ENCODE measurements at regions not wholly inside any gene's neighbourhood (a gene's known extent, or its start where the extent isn't known, plus 50 kb on each side); places are given as distances from the start of the nearest gene placed in this dataset.

DNA sequence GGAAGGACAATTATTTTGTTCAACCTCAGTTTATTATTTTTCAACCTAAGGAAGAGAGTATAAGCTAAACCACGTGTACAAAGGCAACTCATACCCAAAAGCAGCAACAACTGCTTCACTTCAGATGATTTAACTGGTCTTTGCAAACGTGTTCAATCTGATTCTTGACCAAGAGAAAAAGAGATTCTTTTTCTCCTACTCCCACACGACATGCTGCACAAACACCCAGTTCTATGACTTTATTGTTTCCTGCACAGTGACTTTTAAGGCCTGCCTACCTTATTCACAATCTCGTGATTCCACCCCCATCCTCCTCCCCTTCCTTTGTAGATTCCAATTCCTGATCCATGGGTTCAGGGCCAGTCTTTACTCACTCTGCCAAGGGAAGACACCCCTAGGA is 1394.8 kb upstream of the ZEB2 start:
- H3K9me3 ChIP-seq, result no peaks in the 10 kb centered on the region
- TF ChIP-seq CTCF (IDR thresholded peaks at IDR 0.05), result no peak
- ATAC-seq (no peak), DNase-seq (no peak)
- H3K4me1 ChIP-seq, result no peaks in the 10 kb centered on the region
- no peak overlapping the region for H3K4me3 ChIP-seq
- H3K27me3 ChIP-seq, result no peaks in the 10 kb centered on the region
- intact Hi-C loops (cut with DNase I), result no loop called here
- H3K36me3 ChIP-seq, result no peaks in the 10 kb centered on the region
- no peak overlapping the region for H3K27ac ChIP-seq

DNA sequence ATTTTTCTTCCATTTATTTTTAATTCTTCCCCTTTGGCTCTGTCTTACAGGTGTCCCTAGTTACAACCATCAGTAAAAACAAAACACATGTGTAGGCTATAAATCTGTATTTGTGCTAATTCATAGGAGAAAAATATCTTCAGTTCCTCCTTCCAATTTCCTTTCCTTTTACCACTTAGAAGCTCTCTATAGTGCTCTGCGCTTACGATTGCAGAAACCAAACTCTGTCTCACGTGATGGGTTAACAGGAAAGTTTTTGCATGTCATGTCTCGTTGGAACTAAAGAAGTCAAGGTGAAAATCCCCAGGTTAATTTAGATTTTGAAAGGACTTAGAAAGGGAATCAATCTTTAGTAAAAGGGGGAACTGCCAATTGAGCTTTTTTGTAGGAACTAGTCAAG is 1390.5 kb upstream of the ZEB2 start:
- intact Hi-C loops (cut with DNase I), result no loop called here
- ATAC-seq, result no peak
- no peak for TF ChIP-seq CTCF (IDR thresholded peaks at IDR 0.05)

DNA sequence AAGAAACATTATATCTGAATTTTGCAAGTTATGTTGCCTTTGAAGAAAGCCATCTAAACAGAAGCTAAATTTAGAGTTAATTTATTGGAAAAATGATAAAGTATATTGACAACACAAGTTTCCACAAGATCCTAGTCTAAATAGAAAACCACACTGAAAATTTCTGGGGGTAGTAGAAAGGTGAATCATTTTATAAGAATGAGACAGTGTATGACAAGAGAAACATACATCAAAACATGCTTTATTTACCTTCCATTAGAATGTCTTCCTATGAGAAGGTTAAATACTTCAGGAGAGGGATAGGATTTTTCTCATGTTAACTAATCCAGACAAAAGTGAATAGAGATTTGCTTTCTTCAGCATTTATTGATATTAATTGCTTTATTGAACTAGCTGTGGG is 1389.8 kb upstream of the ZEB2 start:
- intact Hi-C loops (cut with DNase I), result no loop called here

More for the DNA sequence above, 1390.5 kb upstream of the ZEB2 start:
- Histone ChIP-seq H3K4me3 (no peak overlapping the region), H3K9me3 (no peaks in the 10 kb centered on the region), H3K4me1 (no peaks in the 10 kb centered on the region), H3K27me3 (no peaks in the 10 kb centered on the region), H3K36me3 (no peaks in the 10 kb centered on the region), H3K27ac (no peak overlapping the region)
- no peak for DNase-seq

GRCh38 chr2:145909175-145909755 is 1389.3 kb upstream of the ZEB2 start:
- intact Hi-C loops (cut with DNase I), result no loop called here
- no peak for ATAC-seq
- no peaks in the 10 kb centered on the region for H3K36me3 ChIP-seq
- H3K27me3 ChIP-seq, result no peaks in the 10 kb centered on the region
- no peaks in the 10 kb centered on the region for H3K4me1 ChIP-seq
- no peak for TF ChIP-seq CTCF (IDR thresholded peaks at IDR 0.05)
- no peak overlapping the region for H3K4me3 ChIP-seq
- no peak for DNase-seq
- no peaks in the 10 kb centered on the region for H3K9me3 ChIP-seq
- no peak overlapping the region for H3K27ac ChIP-seq

More for the DNA sequence above, 1389.8 kb upstream of the ZEB2 start:
- ATAC-seq, result no peak
- no peak for TF ChIP-seq CTCF (IDR thresholded peaks at IDR 0.05)
- no peak overlapping the region for H3K4me3 ChIP-seq
- no peak for DNase-seq
- H3K27me3 ChIP-seq, result no peaks in the 10 kb centered on the region
- H3K9me3 ChIP-seq, result no peaks in the 10 kb centered on the region
- no peak overlapping the region for H3K27ac ChIP-seq
- no peaks in the 10 kb centered on the region for H3K36me3 ChIP-seq
- no peaks in the 10 kb centered on the region for H3K4me1 ChIP-seq

- intact Hi-C loops (cut with DNase I), result no loop called here
- no peak for DNase-seq
Measured at GRCh38 chr2:145906354-145906753, 1386.4 kb upstream of the ZEB2 start.

More at GRCh38 chr2:145906354-145906753, 1386.4 kb upstream of the ZEB2 start:
- no peaks in the 10 kb centered on the region for H3K4me1 ChIP-seq
- no peaks in the 10 kb centered on the region for H3K9me3 ChIP-seq
- H3K36me3 ChIP-seq, result no peaks in the 10 kb centered on the region
- no peak overlapping the region for H3K27ac ChIP-seq
- no peak for TF ChIP-seq CTCF (IDR thresholded peaks at IDR 0.05)
- no peak for ATAC-seq
- H3K4me3 ChIP-seq, result no peak overlapping the region
- no peaks in the 10 kb centered on the region for H3K27me3 ChIP-seq
